ENCODE measurements at regions not wholly inside any gene's neighbourhood (a gene's known extent, or its start where the extent isn't known, plus 50 kb on each side); places are given as distances from the start of the nearest gene placed in this dataset.

DNA sequence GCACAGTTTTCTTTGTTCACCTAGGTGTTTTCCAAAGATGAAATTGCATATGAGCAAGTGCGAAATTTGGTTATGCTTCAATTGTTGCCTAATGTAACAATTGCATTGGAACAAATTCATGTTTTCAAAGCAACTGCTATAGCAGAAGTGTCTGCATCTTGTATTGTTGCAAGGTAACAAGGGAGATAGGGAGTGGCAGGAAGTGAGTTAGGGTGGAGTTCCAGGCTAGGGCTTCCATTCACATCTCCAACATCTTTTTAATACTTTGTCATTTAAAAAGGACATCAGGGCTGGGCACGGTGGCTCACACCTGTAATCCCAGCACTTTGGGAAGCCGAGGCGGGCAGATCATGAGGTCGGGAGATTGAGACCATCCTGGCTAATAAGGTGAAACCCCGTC is 312.3 kb upstream of the E2F7 start:
- H3K9me3 ChIP-seq: no peaks in the 10 kb centered on the region
- no peak for DNase-seq
- TF ChIP-seq, protein P1, sequence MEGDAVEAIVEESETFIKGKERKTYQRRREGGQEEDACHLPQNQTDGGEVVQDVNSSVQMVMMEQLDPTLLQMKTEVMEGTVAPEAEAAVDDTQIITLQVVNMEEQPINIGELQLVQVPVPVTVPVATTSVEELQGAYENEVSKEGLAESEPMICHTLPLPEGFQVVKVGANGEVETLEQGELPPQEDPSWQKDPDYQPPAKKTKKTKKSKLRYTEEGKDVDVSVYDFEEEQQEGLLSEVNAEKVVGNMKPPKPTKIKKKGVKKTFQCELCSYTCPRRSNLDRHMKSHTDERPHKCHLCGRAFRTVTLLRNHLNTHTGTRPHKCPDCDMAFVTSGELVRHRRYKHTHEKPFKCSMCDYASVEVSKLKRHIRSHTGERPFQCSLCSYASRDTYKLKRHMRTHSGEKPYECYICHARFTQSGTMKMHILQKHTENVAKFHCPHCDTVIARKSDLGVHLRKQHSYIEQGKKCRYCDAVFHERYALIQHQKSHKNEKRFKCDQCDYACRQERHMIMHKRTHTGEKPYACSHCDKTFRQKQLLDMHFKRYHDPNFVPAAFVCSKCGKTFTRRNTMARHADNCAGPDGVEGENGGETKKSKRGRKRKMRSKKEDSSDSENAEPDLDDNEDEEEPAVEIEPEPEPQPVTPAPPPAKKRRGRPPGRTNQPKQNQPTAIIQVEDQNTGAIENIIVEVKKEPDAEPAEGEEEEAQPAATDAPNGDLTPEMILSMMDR (IDR thresholded peaks at IDR 0.05): no peak
- H3K36me3 ChIP-seq (ENCODE audit: low read depth): no peaks in the 10 kb centered on the region
- peaks cover 10% of the 10 kb centered on the region for H3K4me1 ChIP-seq (ENCODE audit: low read depth)
- intact Hi-C loops (cut with DNase I, micrococcal nuclease): no loop called here
- ATAC-seq: no peak
- no peak overlapping the region for H3K4me3 ChIP-seq

DNA sequence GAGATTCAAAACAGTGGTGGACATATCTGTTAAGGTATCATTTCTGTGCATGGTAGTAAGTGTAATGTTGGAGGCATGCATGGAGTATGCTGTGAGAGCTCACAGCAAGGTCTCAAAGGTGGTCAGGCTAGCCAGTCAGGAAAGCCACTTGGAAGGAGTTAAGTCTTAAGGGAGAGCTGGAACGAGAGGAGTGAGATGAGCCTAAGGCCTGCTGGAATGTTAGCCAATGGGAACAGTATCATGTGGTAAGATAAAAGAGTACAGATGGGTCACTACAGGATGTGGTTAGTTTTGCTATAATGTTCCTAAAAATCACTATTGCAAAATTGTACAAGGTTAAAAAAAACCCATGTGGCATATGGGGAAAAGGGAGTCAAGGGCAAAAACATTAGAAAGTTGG is 311.7 kb upstream of the E2F7 start:
- TF ChIP-seq, protein P1 (IDR thresholded peaks at IDR 0.05): no peak
- Histone ChIP-seq H3K36me3 (ENCODE audit: low read depth) (no peaks in the 10 kb centered on the region), H3K4me3 (no peak overlapping the region), H3K9me3 (no peaks in the 10 kb centered on the region), H3K4me1 (ENCODE audit: low read depth) (peaks cover 11% of the 10 kb centered on the region)
- ATAC-seq (no peak), DNase-seq (no peak)
- intact Hi-C loops (cut with DNase I, micrococcal nuclease): no loop called here

DNA sequence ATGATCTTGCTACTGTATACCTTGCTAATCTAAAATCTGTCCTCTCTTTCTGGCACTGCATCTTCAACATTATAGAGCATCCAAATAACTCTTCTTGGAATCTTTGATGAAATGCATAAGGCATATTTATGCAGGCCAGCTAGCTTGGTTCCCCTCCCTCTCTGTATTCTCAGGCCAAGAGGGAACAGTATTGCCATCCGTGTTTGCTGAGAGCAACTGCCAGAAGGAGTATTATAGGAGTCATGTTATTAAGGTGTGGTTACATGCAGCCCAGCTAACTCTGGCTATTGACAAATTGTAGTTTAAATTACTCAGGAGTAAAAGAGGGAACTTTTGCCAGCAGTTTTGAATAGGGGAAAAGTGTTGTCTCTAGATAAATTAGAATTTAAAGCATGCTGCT is 309.3 kb upstream of the E2F7 start:
- H3K36me3 ChIP-seq (ENCODE audit: low read depth): no peaks in the 10 kb centered on the region
- H3K4me1 ChIP-seq (ENCODE audit: low read depth): peaks cover 12% of the 10 kb centered on the region
- H3K4me3 ChIP-seq: no peak overlapping the region
- H3K9me3 ChIP-seq: no peaks in the 10 kb centered on the region
- ATAC-seq (peak; percentile 80), DNase-seq (peak in 1 of 3 donors; percentile 9)
- intact Hi-C loops (cut with DNase I, micrococcal nuclease): no loop called here
- TF ChIP-seq, protein P1 (IDR thresholded peaks at IDR 0.05): no peak

DNA sequence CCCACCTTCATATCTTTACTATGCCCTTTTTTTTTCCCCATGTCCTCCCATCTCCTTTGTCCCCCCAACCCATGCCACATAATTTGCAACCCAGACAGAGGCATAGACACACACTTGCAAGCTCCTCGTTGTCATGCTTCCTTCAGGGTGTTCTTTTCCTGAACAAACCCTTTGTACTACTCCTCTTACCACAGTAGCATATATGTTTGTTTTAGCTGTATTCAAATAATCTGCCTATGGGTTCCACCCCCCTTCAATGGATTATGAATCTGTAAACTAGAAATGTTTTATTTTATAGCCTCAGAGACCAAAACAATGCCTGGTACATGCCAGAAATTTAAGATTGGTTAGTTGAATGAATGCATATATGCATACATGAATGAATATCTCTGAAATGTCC is 307.1 kb upstream of the E2F7 start:
- no peaks in the 10 kb centered on the region for H3K36me3 ChIP-seq (ENCODE audit: low read depth)
- intact Hi-C loops (cut with DNase I, micrococcal nuclease): no loop called here
- DNase-seq: no peak
- peak; percentile 80 for ATAC-seq
- TF ChIP-seq, protein P1 (IDR thresholded peaks at IDR 0.05): no peak
- no peaks in the 10 kb centered on the region for H3K9me3 ChIP-seq
- H3K4me1 ChIP-seq (ENCODE audit: low read depth): peaks cover 12% of the 10 kb centered on the region
- H3K4me3 ChIP-seq: no peak overlapping the region

DNA sequence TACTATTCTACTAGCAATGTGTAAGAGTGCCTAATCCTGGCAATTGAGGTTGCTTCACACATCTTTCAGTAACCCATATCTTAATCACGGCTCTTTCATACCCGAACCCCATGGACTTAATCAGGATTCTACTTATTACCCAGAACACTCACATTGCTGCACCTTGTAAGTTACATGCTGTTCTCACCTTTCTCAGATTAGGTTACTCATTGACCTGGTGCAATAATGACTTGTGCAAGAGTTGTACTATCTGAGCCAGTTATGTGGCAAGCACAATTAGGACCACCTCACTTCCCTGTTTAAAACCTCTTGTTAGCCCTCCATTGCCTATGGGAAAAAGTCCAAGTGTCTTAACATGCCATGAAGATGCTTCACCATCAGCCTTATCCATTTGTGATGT is 306.7 kb upstream of the E2F7 start:
- DNase-seq (peak in 1 of 3 donors; percentile 15), ATAC-seq (peak; percentile 88)
- intact Hi-C loops (cut with DNase I, micrococcal nuclease): no loop called here
- TF ChIP-seq, protein P1 (IDR thresholded peaks at IDR 0.05): no peak
- Histone ChIP-seq H3K9me3 (no peaks in the 10 kb centered on the region), H3K4me3 (no peak overlapping the region), H3K36me3 (ENCODE audit: low read depth) (no peaks in the 10 kb centered on the region), H3K4me1 (ENCODE audit: low read depth) (peaks cover 12% of the 10 kb centered on the region)

DNA sequence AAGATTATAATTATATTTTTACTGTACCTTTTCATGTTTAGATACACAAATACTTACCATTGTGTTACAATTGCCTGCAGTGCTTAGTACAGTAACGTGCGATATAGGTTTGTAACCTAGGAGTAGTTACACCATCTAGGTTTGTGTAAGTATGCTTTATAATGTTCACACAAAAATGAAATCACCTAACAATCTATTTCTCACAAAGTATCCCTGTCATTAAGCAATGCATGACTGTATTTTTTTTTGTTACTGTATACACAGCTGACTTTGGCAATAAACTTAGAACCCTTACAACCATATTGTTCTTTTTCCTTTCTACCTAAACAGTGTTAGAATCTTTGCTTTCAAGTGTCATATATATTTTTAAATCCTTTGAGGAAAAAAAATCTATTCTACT is 303.0 kb upstream of the E2F7 start:
- DNase-seq (no peak), ATAC-seq (peak; percentile 62)
- Histone ChIP-seq H3K4me1 (ENCODE audit: low read depth) (peaks cover 3% of the 10 kb centered on the region), H3K9me3 (no peaks in the 10 kb centered on the region), H3K4me3 (no peak overlapping the region), H3K36me3 (ENCODE audit: low read depth) (no peaks in the 10 kb centered on the region)
- TF ChIP-seq, protein P1 (IDR thresholded peaks at IDR 0.05): no peak
- intact Hi-C loops (cut with DNase I, micrococcal nuclease): no loop called here

Data from mucosa of descending colon (tissue), 3 donors.